ENCODE measurements at regions not wholly inside any gene's neighbourhood (a gene's known extent, or its start where the extent isn't known, plus 50 kb on each side); places are given as distances from the start of the nearest gene placed in this dataset.

DNA sequence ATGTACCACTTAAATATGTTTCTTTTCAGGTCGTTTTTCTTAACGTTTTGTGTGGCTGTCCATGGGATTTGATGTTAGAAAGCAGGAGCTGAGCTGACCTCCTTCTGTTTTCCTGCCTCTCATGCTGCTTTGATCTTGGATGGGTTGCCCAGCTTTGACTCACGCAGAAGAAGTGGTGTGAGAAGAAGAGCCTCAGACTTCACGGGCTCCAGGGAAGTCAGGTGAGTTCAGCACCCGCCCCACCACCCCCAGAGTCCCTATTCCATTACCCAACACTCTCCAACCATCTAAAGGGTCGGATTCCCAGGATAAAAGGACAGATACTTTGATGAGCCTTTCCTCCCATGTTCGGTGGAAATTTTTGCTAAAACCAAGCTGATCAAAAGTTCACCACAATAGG lies 373.4 kb downstream of the IRX2 start:
- H4K20me1 ChIP-seq (ENCODE audit: low read depth), result no peaks in the 10 kb centered on the region
- no peaks in the 10 kb centered on the region for H3K27me3 ChIP-seq
- Mint-ChIP-seq H3K36me3 (no peaks in the 10 kb centered on the region), H3K27ac (no peak overlapping the region), H3K9me3 (peaks cover 13% of the 10 kb centered on the region), H3K4me3 (no peak overlapping the region), H3K4me1 (peaks cover 5% of the 10 kb centered on the region), H3K27me3 (ENCODE audit: insufficient read depth, low read depth) (no peaks in the 10 kb centered on the region)
- TF ChIP-seq EZH2 (IDR thresholded peaks at IDR 0.05) (no peak), EZH2phosphoT487 (IDR thresholded peaks at IDR 0.05) (no peak)
- TF ChIP-seq, protein P1, sequence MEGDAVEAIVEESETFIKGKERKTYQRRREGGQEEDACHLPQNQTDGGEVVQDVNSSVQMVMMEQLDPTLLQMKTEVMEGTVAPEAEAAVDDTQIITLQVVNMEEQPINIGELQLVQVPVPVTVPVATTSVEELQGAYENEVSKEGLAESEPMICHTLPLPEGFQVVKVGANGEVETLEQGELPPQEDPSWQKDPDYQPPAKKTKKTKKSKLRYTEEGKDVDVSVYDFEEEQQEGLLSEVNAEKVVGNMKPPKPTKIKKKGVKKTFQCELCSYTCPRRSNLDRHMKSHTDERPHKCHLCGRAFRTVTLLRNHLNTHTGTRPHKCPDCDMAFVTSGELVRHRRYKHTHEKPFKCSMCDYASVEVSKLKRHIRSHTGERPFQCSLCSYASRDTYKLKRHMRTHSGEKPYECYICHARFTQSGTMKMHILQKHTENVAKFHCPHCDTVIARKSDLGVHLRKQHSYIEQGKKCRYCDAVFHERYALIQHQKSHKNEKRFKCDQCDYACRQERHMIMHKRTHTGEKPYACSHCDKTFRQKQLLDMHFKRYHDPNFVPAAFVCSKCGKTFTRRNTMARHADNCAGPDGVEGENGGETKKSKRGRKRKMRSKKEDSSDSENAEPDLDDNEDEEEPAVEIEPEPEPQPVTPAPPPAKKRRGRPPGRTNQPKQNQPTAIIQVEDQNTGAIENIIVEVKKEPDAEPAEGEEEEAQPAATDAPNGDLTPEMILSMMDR (IDR thresholded peaks at IDR 0.05), result no peak
- H3K79me2 ChIP-seq (ENCODE audit: low read depth), result no peaks in the 10 kb centered on the region
- no peaks in the 10 kb centered on the region for H3K36me3 ChIP-seq
- H3F3A ChIP-seq (ENCODE audit: low read depth), result no peaks in the 10 kb centered on the region
- no peak overlapping the region for H3K9ac ChIP-seq
- no peak overlapping the region for H3K4me3 ChIP-seq
- no peak overlapping the region for H3K27ac ChIP-seq
- no peaks in the 10 kb centered on the region for H3K4me1 ChIP-seq
- DNase-seq (ENCODE audit: low spot score), result no peak
- no peak overlapping the region for H2AFZ ChIP-seq (replicated peaks)
- no peaks in the 10 kb centered on the region for H3K9me3 ChIP-seq (ENCODE audit: low read depth)
- no peak overlapping the region for H3K4me2 ChIP-seq

DNA sequence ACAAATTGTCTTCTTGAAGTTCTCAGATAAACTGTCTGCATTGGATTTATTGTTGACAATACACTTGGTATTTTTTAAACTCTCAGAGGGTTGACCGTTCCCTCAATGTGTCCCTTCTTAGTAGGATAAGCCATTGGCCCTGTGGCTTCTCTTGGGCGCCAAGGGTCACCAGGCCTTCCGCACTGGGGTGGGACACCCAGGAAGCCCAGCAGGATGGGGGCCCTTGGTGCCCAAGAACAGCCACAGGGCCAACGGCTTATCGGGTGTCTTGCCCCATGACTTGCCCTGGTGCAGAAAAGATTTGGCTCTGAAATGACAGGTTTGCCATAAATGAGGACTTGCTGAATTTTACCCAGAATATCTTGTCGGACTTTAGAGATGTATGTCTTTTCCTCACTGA lies 375.0 kb downstream of the IRX2 start:
- H4K20me1 ChIP-seq (ENCODE audit: low read depth), result no peaks in the 10 kb centered on the region
- TF ChIP-seq, protein P1 (IDR thresholded peaks at IDR 0.05), result no peak
- no peak for TF ChIP-seq EZH2phosphoT487 (IDR thresholded peaks at IDR 0.05)
- TF ChIP-seq EZH2 (IDR thresholded peaks at IDR 0.05), result no peak
- Mint-ChIP-seq H3K27ac (no peak overlapping the region), H3K9me3 (peaks cover 14% of the 10 kb centered on the region), H3K4me1 (peaks cover 7% of the 10 kb centered on the region), H3K27me3 (ENCODE audit: insufficient read depth, low read depth) (peaks cover 3% of the 10 kb centered on the region), H3K36me3 (no peaks in the 10 kb centered on the region), H3K4me3 (no peak overlapping the region)
- H3K79me2 ChIP-seq (ENCODE audit: low read depth), result no peaks in the 10 kb centered on the region
- no peak overlapping the region for H3K4me3 ChIP-seq
- H3K4me1 ChIP-seq, result no peaks in the 10 kb centered on the region
- no peak overlapping the region for H3K27ac ChIP-seq
- no peak overlapping the region for H2AFZ ChIP-seq (replicated peaks)
- H3K4me2 ChIP-seq, result no peak overlapping the region
- H3K36me3 ChIP-seq, result no peaks in the 10 kb centered on the region
- no peak for DNase-seq (ENCODE audit: low spot score)
- no peaks in the 10 kb centered on the region for H3K9me3 ChIP-seq (ENCODE audit: low read depth)
- no peak overlapping the region for H3K9ac ChIP-seq
- H3F3A ChIP-seq (ENCODE audit: low read depth), result no peaks in the 10 kb centered on the region
- no peaks in the 10 kb centered on the region for H3K27me3 ChIP-seq

DNA sequence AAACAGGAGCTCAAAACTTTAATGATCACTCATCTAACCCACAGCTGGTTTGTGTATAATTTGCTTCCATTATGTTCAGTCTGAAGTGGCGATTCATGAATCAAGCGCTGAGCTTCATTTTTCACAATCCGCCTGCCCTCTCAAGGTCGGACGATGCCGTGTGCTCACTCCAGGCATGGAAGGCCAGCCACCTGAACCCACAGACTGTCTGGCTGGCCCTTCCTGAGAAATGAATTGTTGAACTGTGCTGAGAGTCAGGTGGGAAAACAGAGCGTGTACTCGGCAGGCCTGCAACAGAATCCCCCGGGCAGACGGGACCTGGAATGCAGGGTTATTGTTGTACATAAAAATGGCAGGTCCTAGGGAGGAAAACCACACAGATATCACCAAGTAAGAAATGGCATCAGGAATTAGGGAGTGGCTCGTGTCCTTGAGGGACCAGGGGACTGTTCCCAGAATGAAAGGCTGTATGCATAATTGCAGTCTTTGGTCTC lies 375.7 kb downstream of the IRX2 start:
- no peaks in the 10 kb centered on the region for H3K79me2 ChIP-seq (ENCODE audit: low read depth)
- no peaks in the 10 kb centered on the region for H4K20me1 ChIP-seq (ENCODE audit: low read depth)
- H3K27ac Mint-ChIP-seq, result peak overlapping the region; percentile 54
- H3K27ac ChIP-seq, result no peak overlapping the region
- H3K36me3 Mint-ChIP-seq, result no peaks in the 10 kb centered on the region
- no peaks in the 10 kb centered on the region for H3K4me1 ChIP-seq
- no peak overlapping the region for H3K4me3 ChIP-seq
- H3K9ac ChIP-seq, result no peak overlapping the region
- peaks cover 3% of the 10 kb centered on the region for H3K27me3 Mint-ChIP-seq (ENCODE audit: insufficient read depth, low read depth)
- no peaks in the 10 kb centered on the region for H3K36me3 ChIP-seq
- H3K4me1 Mint-ChIP-seq, result peaks cover 7% of the 10 kb centered on the region
- no peaks in the 10 kb centered on the region for H3F3A ChIP-seq (ENCODE audit: low read depth)
- H3K27me3 ChIP-seq, result no peaks in the 10 kb centered on the region
- peaks cover 14% of the 10 kb centered on the region for H3K9me3 Mint-ChIP-seq
- no peak overlapping the region for H2AFZ ChIP-seq (replicated peaks)
- H3K4me3 Mint-ChIP-seq, result peak overlapping the region; percentile 31
- TF ChIP-seq EZH2phosphoT487 (IDR thresholded peaks at IDR 0.05) (no peak), EZH2 (IDR thresholded peaks at IDR 0.05) (no peak)
- TF ChIP-seq, protein P1 (IDR thresholded peaks at IDR 0.05), result no peak
- H3K9me3 ChIP-seq (ENCODE audit: low read depth), result no peaks in the 10 kb centered on the region
- DNase-seq (ENCODE audit: low spot score), result no peak
- H3K4me2 ChIP-seq, result no peak overlapping the region

Measured in neural progenitor cell (in vitro differentiated cells).